Ascending aorta (tissue), 2 donors: ENCODE measurements at regions not wholly inside any gene's neighbourhood (a gene's known extent, or its start where the extent isn't known, plus 50 kb on each side); places are given as distances from the start of the nearest gene placed in this dataset.

Source experiments
- DNase-seq, 2 donors: peaks; one replicate each; pipeline ENCODE4 v3.0.0-alpha.2; 2019; ENCODE audit warnings: low spot score in 2 of 2
- H3K27ac ChIP-seq, 2 donors: fragments of 200-600 bp; sonication (generic); one replicate each; pipeline ENCODE4 v1.5.1; 2016 to 2017; ENCODE audit warnings: mild to moderate bottlenecking in 1 of 2
- H3K27me3 ChIP-seq: fragments of 200-600 bp; sonication (generic); one replicate; pipeline ENCODE4 v1.5.1; 2017
- H3K36me3 ChIP-seq, 2 donors: fragments of 200-600 bp; sonication (generic); one replicate each; pipeline ENCODE4 v1.5.1; 2016
- H3K4me1 ChIP-seq, 2 donors: fragments of 200-600 bp; sonication (generic); one replicate each; pipeline ENCODE4 v1.5.1; 2016 to 2017; ENCODE audit warnings: mild to moderate bottlenecking in 1 of 2
- H3K4me3 ChIP-seq, 2 donors: fragments of 200-600 bp; sonication (generic); one replicate each; pipeline ENCODE4 v1.5.1; 2016 to 2017; ENCODE audit warnings: mild to moderate bottlenecking in 1 of 2
- H3K9me3 ChIP-seq, 2 donors: fragments of 200-600 bp; sonication (generic); one replicate each; pipeline ENCODE4 v1.5.1; 2016
- CTCF ChIP-seq, 3 experiments: fragments of 200-600 bp in 2 of 3; fragments of 450-650 bp in 1 of 3; sonication (generic) in 2 of 3; IDR thresholded peaks; one replicate each; pipeline ENCODE4 v1.5.1; 2016 to 2019; ENCODE audit warnings: antibody characterized with exemption in 3 of 3, mild to moderate bottlenecking in 1 of 3, moderate library complexity in 1 of 3
- intact Hi-C: fragments of 100-400 bp; cut with DNase I; formaldehyde crosslinking; loops from one replicate; pipeline ENCODE4 v1.15.1; 2023

- DNase-seq: no peak
- H3K4me3 ChIP-seq: no peak overlapping the region
- H3K4me1 ChIP-seq: no peaks in the 10 kb centered on the region
- peaks cover 0 to 3% of the 10 kb centered on the region in 2 donors for H3K9me3 ChIP-seq
- no peaks in the 10 kb centered on the region for H3K36me3 ChIP-seq
- no peaks in the 10 kb centered on the region for H3K27me3 ChIP-seq
- intact Hi-C loops: no loop called here
- TF ChIP-seq CTCF (IDR thresholded peaks at IDR 0.05): no peak
- H3K27ac ChIP-seq: no peak overlapping the region
Observed at GRCh38 chr15:38874464-38874863, 309.9 kb upstream of the RASGRP1 start.

GRCh38 chr15:38876211-38876610 lies 311.6 kb upstream of the RASGRP1 start:
- TF ChIP-seq CTCF (IDR thresholded peaks at IDR 0.05): no peak
- Histone ChIP-seq H3K9me3 (no peaks in the 10 kb centered on the region), H3K27ac (no peak overlapping the region), H3K4me3 (no peak overlapping the region), H3K27me3 (no peaks in the 10 kb centered on the region), H3K4me1 (no peaks in the 10 kb centered on the region), H3K36me3 (no peaks in the 10 kb centered on the region)
- intact Hi-C loops: no loop called here
- DNase-seq: no peak

- H3K4me3 ChIP-seq: no peak overlapping the region
Observed at GRCh38 chr15:38876621-38877020, 312.0 kb upstream of the RASGRP1 start.

DNA sequence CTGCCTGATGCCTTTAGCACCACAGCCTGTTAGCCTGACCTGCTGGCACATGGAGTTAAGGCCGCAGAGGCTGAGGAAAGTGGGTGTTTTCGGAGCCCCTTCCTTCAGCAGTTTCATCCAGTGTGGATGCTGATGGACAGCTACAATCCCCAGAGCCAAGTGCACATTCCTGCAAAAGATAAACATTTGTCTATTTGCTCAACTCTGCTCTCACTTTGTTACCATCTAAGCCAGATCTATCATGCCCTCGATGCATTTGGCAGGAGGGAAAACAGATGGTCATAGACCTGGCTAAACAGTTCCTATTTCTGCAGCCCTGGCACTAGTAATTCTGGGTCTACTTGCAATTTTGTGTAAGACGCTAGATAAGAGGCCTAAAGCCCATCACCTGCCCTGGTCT lies 312.9 kb upstream of the RASGRP1 start:
- intact Hi-C loops: no loop called here
- no peaks in the 10 kb centered on the region for H3K36me3 ChIP-seq
- H3K4me3 ChIP-seq: no peak overlapping the region
- DNase-seq: no peak
- H3K27me3 ChIP-seq: no peaks in the 10 kb centered on the region
- no peaks in the 10 kb centered on the region for H3K9me3 ChIP-seq
- H3K27ac ChIP-seq: no peak overlapping the region
- no peaks in the 10 kb centered on the region for H3K4me1 ChIP-seq
- TF ChIP-seq CTCF (IDR thresholded peaks at IDR 0.05): no peak

More at GRCh38 chr15:38876621-38877020, 312.0 kb upstream of the RASGRP1 start:
- no peaks in the 10 kb centered on the region for H3K36me3 ChIP-seq
- intact Hi-C loops: no loop called here
- H3K27me3 ChIP-seq: no peaks in the 10 kb centered on the region
- no peaks in the 10 kb centered on the region for H3K9me3 ChIP-seq
- no peaks in the 10 kb centered on the region for H3K4me1 ChIP-seq
- no peak overlapping the region for H3K27ac ChIP-seq
- no peak for TF ChIP-seq CTCF (IDR thresholded peaks at IDR 0.05)
- no peak for DNase-seq

DNA sequence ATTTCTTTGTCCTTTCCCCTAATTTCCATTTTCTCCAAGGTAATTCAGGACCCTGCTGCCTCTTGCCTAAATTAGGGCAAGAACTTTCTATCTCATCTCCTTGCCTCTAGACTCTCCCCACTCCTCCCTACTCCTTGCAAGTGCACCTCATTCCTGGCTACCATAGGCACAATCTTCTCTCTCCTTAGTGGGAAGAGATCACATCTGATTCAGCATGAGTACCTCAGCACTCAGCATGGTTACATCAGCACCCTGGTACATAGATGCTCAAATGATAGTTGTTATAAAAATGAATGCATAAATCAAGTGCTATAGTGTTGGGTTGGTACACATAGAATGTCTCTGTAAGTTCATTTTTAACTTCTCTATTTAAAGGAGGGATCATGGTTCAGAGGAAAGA lies 313.4 kb upstream of the RASGRP1 start:
- Histone ChIP-seq H3K27ac (no peak overlapping the region), H3K9me3 (no peaks in the 10 kb centered on the region), H3K27me3 (no peaks in the 10 kb centered on the region), H3K4me3 (no peak overlapping the region), H3K36me3 (no peaks in the 10 kb centered on the region), H3K4me1 (no peaks in the 10 kb centered on the region)
- TF ChIP-seq CTCF (IDR thresholded peaks at IDR 0.05): no peak
- no peak for DNase-seq
- intact Hi-C loops: no loop called here

GRCh38 chr15:38878926-38879325 lies 314.3 kb upstream of the RASGRP1 start:
- no peaks in the 10 kb centered on the region for H3K27me3 ChIP-seq
- DNase-seq: no peak
- intact Hi-C loops: no loop called here
- H3K4me3 ChIP-seq: no peak overlapping the region
- no peaks in the 10 kb centered on the region for H3K4me1 ChIP-seq
- no peaks in the 10 kb centered on the region for H3K9me3 ChIP-seq
- H3K27ac ChIP-seq: no peak overlapping the region
- TF ChIP-seq CTCF (IDR thresholded peaks at IDR 0.05): no peak
- no peaks in the 10 kb centered on the region for H3K36me3 ChIP-seq
